ENCODE measurements at regions not wholly inside any gene's neighbourhood (a gene's known extent, or its start where the extent isn't known, plus 50 kb on each side); places are given as distances from the start of the nearest gene placed in this dataset.

DNA sequence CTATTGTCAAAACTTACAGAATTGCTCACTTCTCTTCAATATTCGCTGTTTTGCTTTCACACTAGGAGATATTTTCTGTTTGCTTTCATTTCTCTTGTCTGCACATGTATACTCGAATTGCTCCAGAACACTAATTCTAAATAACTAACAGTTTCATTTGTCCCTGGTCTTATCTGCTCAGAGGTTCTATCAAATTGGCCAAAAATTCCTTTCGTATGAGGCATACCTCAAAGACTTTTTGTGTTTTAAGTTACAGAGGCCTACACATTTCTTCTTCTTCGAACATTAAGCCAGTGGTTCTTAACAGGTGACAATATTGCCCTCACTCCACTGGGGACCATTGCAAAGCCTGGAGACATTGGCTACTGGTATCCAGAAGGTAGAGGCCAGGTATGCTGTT is 1314.6 kb downstream of the EFNB2 start:
- TF ChIP-seq, protein P1, sequence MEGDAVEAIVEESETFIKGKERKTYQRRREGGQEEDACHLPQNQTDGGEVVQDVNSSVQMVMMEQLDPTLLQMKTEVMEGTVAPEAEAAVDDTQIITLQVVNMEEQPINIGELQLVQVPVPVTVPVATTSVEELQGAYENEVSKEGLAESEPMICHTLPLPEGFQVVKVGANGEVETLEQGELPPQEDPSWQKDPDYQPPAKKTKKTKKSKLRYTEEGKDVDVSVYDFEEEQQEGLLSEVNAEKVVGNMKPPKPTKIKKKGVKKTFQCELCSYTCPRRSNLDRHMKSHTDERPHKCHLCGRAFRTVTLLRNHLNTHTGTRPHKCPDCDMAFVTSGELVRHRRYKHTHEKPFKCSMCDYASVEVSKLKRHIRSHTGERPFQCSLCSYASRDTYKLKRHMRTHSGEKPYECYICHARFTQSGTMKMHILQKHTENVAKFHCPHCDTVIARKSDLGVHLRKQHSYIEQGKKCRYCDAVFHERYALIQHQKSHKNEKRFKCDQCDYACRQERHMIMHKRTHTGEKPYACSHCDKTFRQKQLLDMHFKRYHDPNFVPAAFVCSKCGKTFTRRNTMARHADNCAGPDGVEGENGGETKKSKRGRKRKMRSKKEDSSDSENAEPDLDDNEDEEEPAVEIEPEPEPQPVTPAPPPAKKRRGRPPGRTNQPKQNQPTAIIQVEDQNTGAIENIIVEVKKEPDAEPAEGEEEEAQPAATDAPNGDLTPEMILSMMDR (IDR thresholded peaks at IDR 0.05): no peak
- TF ChIP-seq POLR2A (IDR thresholded peaks at IDR 0.05): no peak
